CD4-positive, alpha-beta T cell treated with Interleukin-2 at 100 ng/mL for 4 hours (primary cell): ENCODE measurements at regions not wholly inside any gene's neighbourhood (a gene's known extent, or its start where the extent isn't known, plus 50 kb on each side); places are given as distances from the start of the nearest gene placed in this dataset.
A peak's percentile ranks its signal among the peaks of the same experiment; 100 is the strongest.

Experiments used
- DNase-seq: peaks from one replicate; pipeline ENCODE4 v3.0.0-alpha.2; 2020; ENCODE audit warnings: low spot score

GRCh38 chr2:45141883-45142866 is 132.9 kb upstream of the SIX2 start:
- DNase-seq = no peak

GRCh38 chr2:45140675-45141074 is 131.4 kb upstream of the SIX2 start:
- DNase-seq = no peak

- DNase-seq = no peak
Observed at GRCh38 chr2:45138904-45139303, 129.7 kb upstream of the SIX2 start.

- DNase-seq = no peak
Observed at GRCh38 chr2:45137966-45138695, 128.9 kb upstream of the SIX2 start.

GRCh38 chr2:45134726-45135125 is 125.5 kb upstream of the SIX2 start:
- peak; percentile 1 for DNase-seq

GRCh38 chr2:45134014-45134413 is 124.8 kb upstream of the SIX2 start:
- no peak for DNase-seq

- no peak for DNase-seq
Observed at GRCh38 chr2:45132551-45132950, 123.3 kb upstream of the SIX2 start.

- no peak for DNase-seq
Observed at GRCh38 chr2:45131587-45131986, 122.3 kb upstream of the SIX2 start.

GRCh38 chr2:45130736-45131135 is 121.5 kb upstream of the SIX2 start:
- DNase-seq = no peak

GRCh38 chr2:45128580-45128997 is 119.3 kb upstream of the SIX2 start:
- DNase-seq = no peak

- no peak for DNase-seq
Observed at GRCh38 chr2:45127891-45128290, 118.6 kb upstream of the SIX2 start.

GRCh38 chr2:45127321-45127720 is 118.1 kb upstream of the SIX2 start:
- no peak for DNase-seq

GRCh38 chr2:45125232-45125631 is 116.0 kb upstream of the SIX2 start:
- DNase-seq = no peak

- DNase-seq = no peak
Observed at GRCh38 chr2:45124456-45124855, 115.2 kb upstream of the SIX2 start.

GRCh38 chr2:45123521-45124191 is 114.4 kb upstream of the SIX2 start:
- no peak for DNase-seq

GRCh38 chr2:45123065-45123464 is 113.8 kb upstream of the SIX2 start:
- no peak for DNase-seq

- no peak for DNase-seq
Observed at GRCh38 chr2:45121236-45121927, 112.1 kb upstream of the SIX2 start.

- DNase-seq = no peak
Observed at GRCh38 chr2:45120546-45120945, 111.3 kb upstream of the SIX2 start.

GRCh38 chr2:45119855-45120254 is 110.6 kb upstream of the SIX2 start:
- DNase-seq = no peak

- DNase-seq = no peak
Observed at GRCh38 chr2:45119038-45119437, 109.8 kb upstream of the SIX2 start.

- DNase-seq = no peak
Observed at GRCh38 chr2:45117383-45117782, 108.1 kb upstream of the SIX2 start.

- DNase-seq = no peak
Observed at GRCh38 chr2:45115181-45115580, 105.9 kb upstream of the SIX2 start.
